Testis (tissue), 2 donors: ENCODE measurements at regions not wholly inside any gene's neighbourhood (a gene's known extent, or its start where the extent isn't known, plus 50 kb on each side); places are given as distances from the start of the nearest gene placed in this dataset.

Experiments used
- CTCF ChIP-seq, 3 experiments: fragments of 450-650 bp in 2 of 3; fragments of 200-600 bp in 1 of 3; sonication (generic) in 1 of 3; IDR thresholded peaks; one replicate each; pipeline ENCODE4 v1.5.1; 2016 to 2019; ENCODE audit warnings: antibody characterized with exemption in 3 of 3, mild to moderate bottlenecking in 2 of 3, moderate library complexity in 1 of 3
- POLR2A ChIP-seq: fragments of 450-650 bp; IDR thresholded peaks from one replicate; pipeline ENCODE4 v1.6.1; 2017; ENCODE audit warnings: antibody characterized with exemption, mild to moderate bottlenecking, moderate library complexity

DNA sequence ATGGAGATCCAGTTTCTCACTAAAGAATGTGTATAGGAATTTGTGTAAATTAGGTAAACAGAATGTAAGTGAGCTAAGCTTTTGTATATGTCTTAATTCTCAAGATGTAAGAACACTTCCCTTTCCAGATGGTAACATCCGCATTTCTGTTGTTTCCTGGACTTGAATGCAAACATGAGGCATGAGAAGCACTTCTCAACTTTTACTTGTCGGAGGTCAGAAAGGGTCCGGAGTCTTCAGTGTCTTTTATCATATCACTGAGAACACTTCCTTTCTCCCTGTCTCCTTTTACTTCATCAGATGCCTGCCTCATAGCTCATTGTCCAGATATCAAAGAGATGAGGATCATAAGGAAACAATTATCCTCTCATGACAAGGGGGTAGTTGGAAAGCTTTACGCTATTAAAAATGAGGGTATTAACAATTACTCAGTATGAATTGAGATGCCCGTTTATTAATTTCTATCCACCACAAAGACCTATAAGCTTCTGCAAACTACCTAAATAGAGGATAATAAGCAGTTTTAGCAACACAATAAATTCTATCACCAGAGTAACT, 214.1 kb upstream of the FLRT2 start:
- TF ChIP-seq POLR2A (no peak), CTCF (IDR thresholded peaks at IDR 0.05) (no peak)
